PFSK-1 (cell line): ENCODE measurements at regions not wholly inside any gene's neighbourhood (a gene's known extent, or its start where the extent isn't known, plus 50 kb on each side); places are given as distances from the start of the nearest gene placed in this dataset.

Experiments used
- POLR2AphosphoS5 ChIP-seq: IDR thresholded peaks from 2 replicates; pipeline ENCODE4 v1.6.1; 2012; ENCODE audit warnings: low read depth, mild to moderate bottlenecking, control low read depth, low read length, moderate library complexity
- TAF1 ChIP-seq: IDR thresholded peaks from 2 replicates; pipeline ENCODE4 v1.6.1; 2012; ENCODE audit warnings: low read length, control low read depth, borderline replicate concordance; ENCODE audit not compliant: insufficient read depth
- TF ChIP-seq, protein P1 (sequence below), 2 experiments: IDR thresholded peaks; 2 replicates each; pipeline versions ENCODE4 v1.6.1 to v1.8.0; 2011 to 2012; ENCODE audit warnings: low read depth in 2 of 2, low read length in 2 of 2, control low read depth in 1 of 2, inconsistent platforms in 1 of 2, mild to moderate bottlenecking in 1 of 2, moderate library complexity in 1 of 2; ENCODE audit not compliant: insufficient read depth in 1 of 2

DNA sequence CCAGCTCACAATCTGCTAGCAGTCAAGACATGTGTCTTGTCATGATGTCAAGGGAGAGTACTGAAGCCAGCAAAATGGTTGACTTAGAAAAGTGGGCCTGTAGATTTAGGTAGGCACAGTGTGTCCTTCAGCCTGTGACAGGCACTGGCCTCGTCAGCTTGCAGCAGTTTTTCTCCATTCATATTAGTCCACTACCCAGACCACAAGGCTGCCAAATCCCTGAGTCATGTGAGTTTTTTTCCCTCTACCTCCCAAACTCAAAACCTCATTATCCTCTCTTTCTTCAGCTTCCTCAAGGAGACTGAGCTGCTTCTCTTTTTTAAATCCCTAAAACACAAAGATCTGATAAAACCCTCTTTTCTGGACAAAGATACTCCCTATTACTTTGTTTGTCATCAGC, 102.6 kb upstream of the HS3ST3A1 start:
- TF ChIP-seq, protein P1, sequence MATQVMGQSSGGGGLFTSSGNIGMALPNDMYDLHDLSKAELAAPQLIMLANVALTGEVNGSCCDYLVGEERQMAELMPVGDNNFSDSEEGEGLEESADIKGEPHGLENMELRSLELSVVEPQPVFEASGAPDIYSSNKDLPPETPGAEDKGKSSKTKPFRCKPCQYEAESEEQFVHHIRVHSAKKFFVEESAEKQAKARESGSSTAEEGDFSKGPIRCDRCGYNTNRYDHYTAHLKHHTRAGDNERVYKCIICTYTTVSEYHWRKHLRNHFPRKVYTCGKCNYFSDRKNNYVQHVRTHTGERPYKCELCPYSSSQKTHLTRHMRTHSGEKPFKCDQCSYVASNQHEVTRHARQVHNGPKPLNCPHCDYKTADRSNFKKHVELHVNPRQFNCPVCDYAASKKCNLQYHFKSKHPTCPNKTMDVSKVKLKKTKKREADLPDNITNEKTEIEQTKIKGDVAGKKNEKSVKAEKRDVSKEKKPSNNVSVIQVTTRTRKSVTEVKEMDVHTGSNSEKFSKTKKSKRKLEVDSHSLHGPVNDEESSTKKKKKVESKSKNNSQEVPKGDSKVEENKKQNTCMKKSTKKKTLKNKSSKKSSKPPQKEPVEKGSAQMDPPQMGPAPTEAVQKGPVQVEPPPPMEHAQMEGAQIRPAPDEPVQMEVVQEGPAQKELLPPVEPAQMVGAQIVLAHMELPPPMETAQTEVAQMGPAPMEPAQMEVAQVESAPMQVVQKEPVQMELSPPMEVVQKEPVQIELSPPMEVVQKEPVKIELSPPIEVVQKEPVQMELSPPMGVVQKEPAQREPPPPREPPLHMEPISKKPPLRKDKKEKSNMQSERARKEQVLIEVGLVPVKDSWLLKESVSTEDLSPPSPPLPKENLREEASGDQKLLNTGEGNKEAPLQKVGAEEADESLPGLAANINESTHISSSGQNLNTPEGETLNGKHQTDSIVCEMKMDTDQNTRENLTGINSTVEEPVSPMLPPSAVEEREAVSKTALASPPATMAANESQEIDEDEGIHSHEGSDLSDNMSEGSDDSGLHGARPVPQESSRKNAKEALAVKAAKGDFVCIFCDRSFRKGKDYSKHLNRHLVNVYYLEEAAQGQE (IDR thresholded peaks at IDR 0.05; ENCODE audit: insufficient read depth in 1 of 2, low read depth in 2 of 2, low read length in 2 of 2), result no peak
- TF ChIP-seq TAF1 (no peak), POLR2AphosphoS5 (no peak)
